Neural progenitor cell (in vitro differentiated cells): ENCODE measurements at regions not wholly inside any gene's neighbourhood (a gene's known extent, or its start where the extent isn't known, plus 50 kb on each side); places are given as distances from the start of the nearest gene placed in this dataset.

Experiments used
- DNase-seq: peaks from one replicate; pipeline ENCODE4 v3.0.0-alpha.2; 2016; ENCODE audit warnings: low spot score
- H2AFZ ChIP-seq: fragments of 200-600 bp; sonication (generic); replicated peaks from 2 replicates; pipeline ENCODE4 v1.6.1; 2016; ENCODE audit warnings: antibody characterized with exemption
- H3F3A ChIP-seq: fragments of 200-600 bp; sonication (generic); 2 replicates; pipeline ENCODE4 v1.6.1; 2016; ENCODE audit warnings: antibody characterized with exemption, low read depth
- H3K27ac ChIP-seq: fragments of 200-600 bp; sonication (generic); 2 replicates; pipeline ENCODE4 v1.5.1; 2016; ENCODE audit warnings: mild to moderate bottlenecking
- H3K27me3 ChIP-seq: fragments of 200-600 bp; sonication (generic); 2 replicates; pipeline ENCODE4 v1.6.1; 2016; ENCODE audit warnings: mild to moderate bottlenecking, moderate library complexity
- H3K36me3 ChIP-seq: fragments of 200-600 bp; sonication (generic); 2 replicates; pipeline ENCODE4 v1.5.1; 2016
- H3K4me1 ChIP-seq: fragments of 200-600 bp; sonication (generic); 2 replicates; pipeline ENCODE4 v1.6.1; 2016; ENCODE audit warnings: mixed run types
- H3K4me2 ChIP-seq: fragments of 200-600 bp; sonication (generic); 2 replicates; pipeline ENCODE4 v1.6.1; 2016
- H3K4me3 ChIP-seq: fragments of 200-600 bp; sonication (generic); 2 replicates; pipeline ENCODE4 v1.5.1; 2016
- H3K79me2 ChIP-seq: fragments of 200-600 bp; sonication (generic); 2 replicates; pipeline ENCODE4 v1.6.1; 2016; ENCODE audit warnings: low read depth
- H3K9ac ChIP-seq: fragments of 200-600 bp; sonication (generic); 2 replicates; pipeline ENCODE4 v1.6.1; 2016
- H3K9me3 ChIP-seq: fragments of 200-600 bp; sonication (generic); 2 replicates; pipeline ENCODE4 v1.5.1; 2016; ENCODE audit warnings: low read depth
- H4K20me1 ChIP-seq: fragments of 200-600 bp; sonication (generic); 2 replicates; pipeline ENCODE4 v1.6.1; 2016; ENCODE audit warnings: low read depth
- H3K27ac Mint-ChIP-seq: 3 replicates; pipeline ENCODE4 v1.8.0; 2021; ENCODE audit warnings: mixed read lengths
- H3K27me3 Mint-ChIP-seq: 2 replicates; pipeline ENCODE4 v1.8.0; 2022; ENCODE audit warnings: low read depth, mild to moderate bottlenecking, inconsistent platforms, moderate library complexity, mixed read lengths; ENCODE audit not compliant: insufficient read depth
- H3K36me3 Mint-ChIP-seq: 3 replicates; pipeline ENCODE4 v1.8.0; 2021; ENCODE audit warnings: mixed read lengths
- H3K4me1 Mint-ChIP-seq: 3 replicates; pipeline ENCODE4 v1.8.0; 2021; ENCODE audit warnings: mixed read lengths
- H3K4me3 Mint-ChIP-seq: 3 replicates; pipeline ENCODE4 v1.8.0; 2021; ENCODE audit warnings: mild to moderate bottlenecking, moderate library complexity, mixed read lengths
- H3K9me3 Mint-ChIP-seq: 3 replicates; pipeline ENCODE4 v1.8.0; 2020; ENCODE audit warnings: mixed read lengths
- CTCF ChIP-seq: fragments of 200-600 bp; sonication (generic); IDR thresholded peaks from 2 replicates; pipeline ENCODE4 v1.5.1; 2017; ENCODE audit warnings: antibody characterized with exemption, mild to moderate bottlenecking
- EZH2 ChIP-seq: fragments of 200-600 bp; sonication (generic); IDR thresholded peaks from 2 replicates; pipeline ENCODE4 v1.6.1; 2017; ENCODE audit warnings: antibody characterized with exemption, mild to moderate bottlenecking, moderate library complexity
- EZH2phosphoT487 ChIP-seq: fragments of 200-600 bp; sonication (generic); IDR thresholded peaks from 2 replicates; pipeline ENCODE4 v1.6.1; 2017; ENCODE audit warnings: antibody characterized with exemption

DNA sequence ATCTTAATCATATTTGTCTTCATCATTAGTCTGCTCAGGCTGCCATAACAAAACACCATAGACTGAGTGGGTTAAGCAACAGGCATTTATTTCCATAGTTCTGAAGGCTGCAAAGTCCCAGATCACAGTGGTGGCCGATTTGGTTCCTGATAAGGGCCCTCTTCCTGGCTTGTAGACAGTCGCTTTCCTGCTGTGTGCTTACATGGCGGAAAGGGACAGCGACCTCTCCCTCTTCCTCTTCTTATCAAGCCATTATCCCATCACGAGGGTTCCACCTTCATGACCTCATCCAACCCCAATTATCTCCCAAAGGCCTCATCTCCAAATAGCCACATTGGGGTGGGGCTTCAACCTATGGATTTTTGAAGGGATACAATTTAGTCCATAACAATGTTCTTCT lies 84.0 kb downstream of the LYZL1 start:
- H3K79me2 ChIP-seq, result no peaks in the 10 kb centered on the region
- H3K9me3 Mint-ChIP-seq, result no peaks in the 10 kb centered on the region
- TF ChIP-seq EZH2 (no peak), EZH2phosphoT487 (no peak), CTCF (no peak)
- no peaks in the 10 kb centered on the region for H4K20me1 ChIP-seq
- no peaks in the 10 kb centered on the region for H3K27me3 ChIP-seq
- H3K27ac ChIP-seq, result no peak overlapping the region
- H3K9ac ChIP-seq, result no peak overlapping the region
- H3K4me1 Mint-ChIP-seq, result peaks cover 2% of the 10 kb centered on the region
- H3K4me1 ChIP-seq, result no peaks in the 10 kb centered on the region
- H3K4me2 ChIP-seq, result no peak overlapping the region
- no peaks in the 10 kb centered on the region for H3K36me3 ChIP-seq
- no peaks in the 10 kb centered on the region for H3K9me3 ChIP-seq
- no peak for DNase-seq
- H3F3A ChIP-seq, result no peaks in the 10 kb centered on the region
- H3K4me3 Mint-ChIP-seq, result no peak overlapping the region
- no peak overlapping the region for H2AFZ ChIP-seq
- H3K36me3 Mint-ChIP-seq, result no peaks in the 10 kb centered on the region
- H3K27me3 Mint-ChIP-seq, result peaks cover 14% of the 10 kb centered on the region
- H3K27ac Mint-ChIP-seq, result no peak overlapping the region
- no peak overlapping the region for H3K4me3 ChIP-seq

DNA sequence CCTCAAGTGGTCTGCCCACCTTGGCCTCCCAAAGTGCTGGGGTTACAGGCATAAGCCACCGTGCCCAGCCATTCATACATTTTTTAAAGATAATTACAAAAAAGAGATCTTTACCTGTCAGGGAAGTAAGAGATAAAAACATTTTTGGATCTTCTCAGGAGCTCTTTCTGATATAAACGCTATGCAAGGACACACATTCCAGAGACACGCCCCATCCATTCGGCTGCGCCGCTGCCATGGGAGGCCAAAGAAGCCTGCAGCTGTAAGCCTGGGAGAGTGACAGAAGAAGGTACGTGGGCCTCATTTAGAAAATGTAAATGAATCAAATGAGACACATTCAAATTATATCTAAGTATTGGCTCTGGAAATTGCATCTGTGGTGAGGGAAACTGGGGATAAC lies 85.3 kb downstream of the LYZL1 start:
- DNase-seq, result no peak
- H3K4me3 ChIP-seq, result no peak overlapping the region
- no peaks in the 10 kb centered on the region for H3K9me3 Mint-ChIP-seq
- H3K4me1 ChIP-seq, result no peaks in the 10 kb centered on the region
- H3K4me2 ChIP-seq, result no peak overlapping the region
- no peak overlapping the region for H3K9ac ChIP-seq
- H3K27ac Mint-ChIP-seq, result no peak overlapping the region
- no peaks in the 10 kb centered on the region for H3K27me3 ChIP-seq
- H3K79me2 ChIP-seq, result no peaks in the 10 kb centered on the region
- no peaks in the 10 kb centered on the region for H3K9me3 ChIP-seq
- H3F3A ChIP-seq, result no peaks in the 10 kb centered on the region
- H3K36me3 Mint-ChIP-seq, result no peaks in the 10 kb centered on the region
- peaks cover 12% of the 10 kb centered on the region for H3K4me1 Mint-ChIP-seq
- H4K20me1 ChIP-seq, result no peaks in the 10 kb centered on the region
- H3K4me3 Mint-ChIP-seq, result no peak overlapping the region
- peaks cover 12% of the 10 kb centered on the region for H3K27me3 Mint-ChIP-seq
- no peak overlapping the region for H3K27ac ChIP-seq
- no peak overlapping the region for H2AFZ ChIP-seq
- TF ChIP-seq CTCF, result no peak
- no peak for TF ChIP-seq EZH2phosphoT487
- TF ChIP-seq EZH2, result no peak
- no peaks in the 10 kb centered on the region for H3K36me3 ChIP-seq

GRCh38 chr10:29375888-29376287 lies 87.0 kb downstream of the LYZL1 start:
- DNase-seq, result no peak
- Histone ChIP-seq H3K4me1 (peaks cover 7% of the 10 kb centered on the region), H4K20me1 (no peaks in the 10 kb centered on the region), H3K36me3 (no peaks in the 10 kb centered on the region), H3K27me3 (no peaks in the 10 kb centered on the region), H3F3A (no peaks in the 10 kb centered on the region), H3K4me3 (no peak overlapping the region), H3K9ac (no peak overlapping the region), H2AFZ (no peak overlapping the region), H3K4me2 (no peak overlapping the region), H3K27ac (no peak overlapping the region), H3K79me2 (no peaks in the 10 kb centered on the region), H3K9me3 (no peaks in the 10 kb centered on the region)
- H3K4me1 Mint-ChIP-seq, result peaks cover 27% of the 10 kb centered on the region
- no peak overlapping the region for H3K27ac Mint-ChIP-seq
- H3K36me3 Mint-ChIP-seq, result no peaks in the 10 kb centered on the region
- peaks cover 9% of the 10 kb centered on the region for H3K27me3 Mint-ChIP-seq
- H3K4me3 Mint-ChIP-seq, result no peak overlapping the region
- no peak for TF ChIP-seq EZH2
- TF ChIP-seq CTCF, result no peak
- no peak for TF ChIP-seq EZH2phosphoT487
- no peaks in the 10 kb centered on the region for H3K9me3 Mint-ChIP-seq
